Astrocyte (in vitro differentiated cells and primary cell): ENCODE measurements at regions not wholly inside any gene's neighbourhood (a gene's known extent, or its start where the extent isn't known, plus 50 kb on each side); places are given as distances from the start of the nearest gene placed in this dataset.

Source experiments
- DNase-seq: peaks from one replicate; pipeline ENCODE4 v3.0.0-alpha.2; 2010; ENCODE audit warnings: low read depth
- FAIRE-seq: peaks from 2 replicates; lab custom pipeline; 2011; peaks lifted over from hg19 to GRCh38; lab: Jason Lieb, UNC
- H2AFZ ChIP-seq: 2 replicates; pipeline ENCODE4 v1.6.0; 2012; ENCODE audit warnings: low read depth, low read length, inconsistent platforms
- H3K27ac ChIP-seq: 2 replicates; pipeline ENCODE4 v1.5.1; 2011; ENCODE audit warnings: low read depth, low read length, inconsistent platforms
- H3K27me3 ChIP-seq: 2 replicates; pipeline ENCODE4 v1.6.0; 2011; ENCODE audit warnings: low read length, inconsistent platforms; ENCODE audit not compliant: insufficient read depth
- H3K36me3 ChIP-seq: 2 replicates; pipeline ENCODE4 v1.5.1; 2011; ENCODE audit warnings: low read length, inconsistent platforms; ENCODE audit not compliant: insufficient read depth
- H3K4me1 ChIP-seq: 2 replicates; pipeline ENCODE4 v1.5.1; 2011; ENCODE audit warnings: low read length, inconsistent platforms; ENCODE audit not compliant: insufficient read depth
- H3K4me2 ChIP-seq: 2 replicates; pipeline ENCODE4 v1.6.0; 2012; ENCODE audit warnings: low read length, inconsistent platforms
- H3K4me3 ChIP-seq: 2 replicates; pipeline ENCODE4 v1.5.1; 2011; ENCODE audit warnings: low read depth, mild to moderate bottlenecking, low read length, inconsistent platforms; ENCODE audit not compliant: insufficient read depth
- H3K79me2 ChIP-seq: 2 replicates; pipeline ENCODE4 v1.6.0; 2012; ENCODE audit warnings: mild to moderate bottlenecking, low read length, inconsistent platforms; ENCODE audit not compliant: insufficient read depth
- H3K9ac ChIP-seq: 2 replicates; pipeline ENCODE4 v1.6.0; 2012; ENCODE audit warnings: mild to moderate bottlenecking, low read length, inconsistent platforms
- H3K9me3 ChIP-seq: 2 replicates; pipeline ENCODE4 v1.5.1; 2012; ENCODE audit warnings: low read depth, mild to moderate bottlenecking, low read length, inconsistent platforms; ENCODE audit not compliant: insufficient read depth
- H4K20me1 ChIP-seq: 2 replicates; pipeline ENCODE4 v1.6.0; 2012; ENCODE audit warnings: low read length, inconsistent platforms; ENCODE audit not compliant: insufficient read depth
- H3K27ac Mint-ChIP-seq: one replicate; pipeline ENCODE4 v1.8.0; 2021; ENCODE audit warnings: mild to moderate bottlenecking, mixed read lengths; ENCODE audit not compliant: unreplicated experiment
- H3K27me3 Mint-ChIP-seq: one replicate; pipeline ENCODE4 v1.8.0; 2021; ENCODE audit warnings: low read depth, mixed read lengths; ENCODE audit not compliant: unreplicated experiment
- H3K36me3 Mint-ChIP-seq: one replicate; pipeline ENCODE4 v1.8.0; 2021; ENCODE audit warnings: low read depth, mixed read lengths; ENCODE audit not compliant: unreplicated experiment
- H3K4me1 Mint-ChIP-seq: one replicate; pipeline ENCODE4 v1.8.0; 2021; ENCODE audit warnings: low read depth, mixed read lengths; ENCODE audit not compliant: unreplicated experiment
- H3K4me3 Mint-ChIP-seq: one replicate; pipeline ENCODE4 v1.8.0; 2021; ENCODE audit warnings: mild to moderate bottlenecking, moderate library complexity, mixed read lengths; ENCODE audit not compliant: unreplicated experiment
- H3K9me3 Mint-ChIP-seq: one replicate; pipeline ENCODE4 v1.8.0; 2021; ENCODE audit warnings: mild to moderate bottlenecking, mixed read lengths; ENCODE audit not compliant: unreplicated experiment
- CTCF ChIP-seq: IDR thresholded peaks from 2 replicates; pipeline ENCODE4 v1.5.1; 2011; ENCODE audit warnings: low read depth, mild to moderate bottlenecking, inconsistent platforms, low read length, moderate library complexity; ENCODE audit not compliant: insufficient read depth
- EZH2 ChIP-seq: IDR thresholded peaks from 2 replicates; pipeline ENCODE4 v1.6.1; 2012; ENCODE audit warnings: mild to moderate bottlenecking, low read length, inconsistent platforms; ENCODE audit not compliant: insufficient read depth

- Mint-ChIP-seq H3K27me3 (no peaks in the 10 kb centered on the region), H3K27ac (no peak overlapping the region), H3K4me1 (peaks cover 18% of the 10 kb centered on the region), H3K9me3 (peaks cover 1% of the 10 kb centered on the region), H3K36me3 (no peaks in the 10 kb centered on the region), H3K4me3 (no peak overlapping the region)
- Histone ChIP-seq H3K9ac (no peak overlapping the region), H3K4me1 (peaks cover 18% of the 10 kb centered on the region), H3K27ac (no peak overlapping the region), H3K27me3 (no peaks in the 10 kb centered on the region), H3K36me3 (no peaks in the 10 kb centered on the region), H3K79me2 (no peaks in the 10 kb centered on the region), H3K4me2 (no peak overlapping the region), H3K9me3 (no peaks in the 10 kb centered on the region), H3K4me3 (no peak overlapping the region), H2AFZ (no peak overlapping the region), H4K20me1 (no peaks in the 10 kb centered on the region)
- peak; percentile 61 for DNase-seq
- TF ChIP-seq EZH2 (no peak), CTCF (no peak)
- no peak for FAIRE-seq
Observed at GRCh38 chr6:56374841-56375369, 127.5 kb upstream of the COL21A1 start.

- no peaks in the 10 kb centered on the region for H4K20me1 ChIP-seq
- H3K27ac Mint-ChIP-seq: no peak overlapping the region
- H3K27ac ChIP-seq: no peak overlapping the region
- no peaks in the 10 kb centered on the region for H3K36me3 ChIP-seq
- H3K9me3 ChIP-seq: no peaks in the 10 kb centered on the region
- peaks cover 21% of the 10 kb centered on the region for H3K4me1 ChIP-seq
- H3K4me3 Mint-ChIP-seq: no peak overlapping the region
- no peak overlapping the region for H3K4me3 ChIP-seq
- no peak for FAIRE-seq
- peaks cover 27% of the 10 kb centered on the region for H3K4me1 Mint-ChIP-seq
- DNase-seq: no peak
- H3K27me3 ChIP-seq: no peaks in the 10 kb centered on the region
- no peaks in the 10 kb centered on the region for H3K9me3 Mint-ChIP-seq
- TF ChIP-seq CTCF (no peak), EZH2 (no peak)
- H3K27me3 Mint-ChIP-seq: no peaks in the 10 kb centered on the region
- H3K79me2 ChIP-seq: no peaks in the 10 kb centered on the region
- no peak overlapping the region for H3K9ac ChIP-seq
- no peak overlapping the region for H3K4me2 ChIP-seq
- H2AFZ ChIP-seq: no peak overlapping the region
- H3K36me3 Mint-ChIP-seq: no peaks in the 10 kb centered on the region
Observed at GRCh38 chr6:56372406-56372995, 125.1 kb upstream of the COL21A1 start.

- Mint-ChIP-seq H3K4me3 (no peak overlapping the region), H3K36me3 (no peaks in the 10 kb centered on the region), H3K4me1 (peaks cover 27% of the 10 kb centered on the region), H3K27me3 (no peaks in the 10 kb centered on the region), H3K27ac (peak overlapping the region; percentile 17), H3K9me3 (no peaks in the 10 kb centered on the region)
- H3K9ac ChIP-seq: peak overlapping the region; percentile 68
- peak overlapping the region; percentile 79 for H3K4me2 ChIP-seq
- H3K36me3 ChIP-seq: no peaks in the 10 kb centered on the region
- no peaks in the 10 kb centered on the region for H3K27me3 ChIP-seq
- peak overlapping the region; percentile 17 for H3K4me3 ChIP-seq
- DNase-seq (peak; percentile 96), FAIRE-seq (peak; percentile 91)
- H3K9me3 ChIP-seq: no peaks in the 10 kb centered on the region
- no peaks in the 10 kb centered on the region for H4K20me1 ChIP-seq
- H2AFZ ChIP-seq: peak overlapping the region; percentile 1
- peak overlapping the region; percentile 75 for H3K27ac ChIP-seq
- no peaks in the 10 kb centered on the region for H3K79me2 ChIP-seq
- TF ChIP-seq CTCF (no peak), EZH2 (no peak)
- peaks cover 21% of the 10 kb centered on the region for H3K4me1 ChIP-seq
Observed at GRCh38 chr6:56370561-56371211, 123.3 kb upstream of the COL21A1 start.
